NT2/D1 (cell line): ENCODE measurements at regions not wholly inside any gene's neighbourhood (a gene's known extent, or its start where the extent isn't known, plus 50 kb on each side); places are given as distances from the start of the nearest gene placed in this dataset.

ENCODE experiments used
- SUZ12 ChIP-seq: IDR thresholded peaks from 2 replicates; pipeline ENCODE4 v1.6.1; 2011; ENCODE audit not compliant: insufficient read length, insufficient read depth; ENCODE audit errors: extremely low read depth
- YY1 ChIP-seq: IDR thresholded peaks from 2 replicates; pipeline ENCODE4 v1.6.1; 2011; ENCODE audit not compliant: insufficient read length, insufficient read depth
- ZNF274 ChIP-seq: IDR thresholded peaks from 2 replicates; pipeline ENCODE4 v1.6.1; 2011; ENCODE audit warnings: mild to moderate bottlenecking, low read depth, low read length

DNA sequence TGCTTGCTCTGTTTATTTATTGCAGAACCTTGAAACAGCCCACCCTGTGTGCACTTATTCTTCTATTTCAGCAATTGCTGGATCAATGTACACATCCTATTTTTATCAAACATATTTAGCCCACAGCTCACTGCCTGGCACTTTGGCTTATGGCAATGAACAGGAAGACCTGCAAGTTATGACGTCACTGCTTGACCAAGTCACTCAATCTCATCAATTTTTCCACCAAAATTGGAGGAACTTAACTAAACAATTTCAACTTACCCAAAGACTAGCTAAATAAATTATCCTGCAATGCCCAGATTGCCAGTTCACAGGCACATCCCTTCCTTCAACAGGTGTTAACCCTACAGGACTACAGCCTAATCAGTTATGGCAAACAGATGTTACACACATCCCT lies 89.3 kb downstream of the FSCB start:
- TF ChIP-seq SUZ12: no peak
- TF ChIP-seq ZNF274: no peak
- no peak for TF ChIP-seq YY1
